ENCODE measurements at regions not wholly inside any gene's neighbourhood (a gene's known extent, or its start where the extent isn't known, plus 50 kb on each side); places are given as distances from the start of the nearest gene placed in this dataset.
"Not testable (repeated sequence)": the region's sequence is repeated elsewhere in the genome, so short reads cannot be mapped to it uniquely, and the experiment has no call there.

DNA sequence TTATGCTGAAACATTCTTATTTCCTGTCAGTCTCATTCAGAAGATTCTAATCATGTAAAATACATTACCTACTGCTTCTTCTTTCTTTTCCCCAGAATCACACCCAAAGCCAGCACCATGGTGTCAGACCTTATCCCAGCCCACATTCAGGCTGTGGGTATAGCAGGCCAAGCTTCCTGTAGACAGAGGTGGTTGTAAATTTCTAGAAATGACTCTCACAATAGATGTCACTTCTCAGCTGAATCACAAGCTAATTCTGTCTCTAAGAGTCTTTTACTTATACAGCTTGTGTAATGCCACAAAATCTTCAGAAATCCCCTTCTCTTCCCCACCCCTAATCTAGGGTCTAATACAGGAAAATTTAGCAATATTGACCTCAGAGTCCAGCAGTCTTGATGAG is 239.6 kb downstream of the PARM1 start:
- no peaks in the 10 kb centered on the region for H3K27me3 ChIP-seq (replicated peaks)
- H3K36me3 ChIP-seq (replicated peaks), result no peaks in the 10 kb centered on the region
- H3K27ac ChIP-seq, result no peak overlapping the region
- in situ Hi-C loops (cut with HindIII; ENCODE audit: low pct_ligation_motif_present, low sequenced_read_pairs), result no loop called here
- TF ChIP-seq, protein P1, sequence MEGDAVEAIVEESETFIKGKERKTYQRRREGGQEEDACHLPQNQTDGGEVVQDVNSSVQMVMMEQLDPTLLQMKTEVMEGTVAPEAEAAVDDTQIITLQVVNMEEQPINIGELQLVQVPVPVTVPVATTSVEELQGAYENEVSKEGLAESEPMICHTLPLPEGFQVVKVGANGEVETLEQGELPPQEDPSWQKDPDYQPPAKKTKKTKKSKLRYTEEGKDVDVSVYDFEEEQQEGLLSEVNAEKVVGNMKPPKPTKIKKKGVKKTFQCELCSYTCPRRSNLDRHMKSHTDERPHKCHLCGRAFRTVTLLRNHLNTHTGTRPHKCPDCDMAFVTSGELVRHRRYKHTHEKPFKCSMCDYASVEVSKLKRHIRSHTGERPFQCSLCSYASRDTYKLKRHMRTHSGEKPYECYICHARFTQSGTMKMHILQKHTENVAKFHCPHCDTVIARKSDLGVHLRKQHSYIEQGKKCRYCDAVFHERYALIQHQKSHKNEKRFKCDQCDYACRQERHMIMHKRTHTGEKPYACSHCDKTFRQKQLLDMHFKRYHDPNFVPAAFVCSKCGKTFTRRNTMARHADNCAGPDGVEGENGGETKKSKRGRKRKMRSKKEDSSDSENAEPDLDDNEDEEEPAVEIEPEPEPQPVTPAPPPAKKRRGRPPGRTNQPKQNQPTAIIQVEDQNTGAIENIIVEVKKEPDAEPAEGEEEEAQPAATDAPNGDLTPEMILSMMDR (IDR thresholded peaks at IDR 0.05; ENCODE audit: low read depth, low read length, missing control alignments), result no peak
- DNase-seq, result no peak
- H3K4me3 ChIP-seq (ENCODE audit: low read depth, low read length), result no peak overlapping the region

DNA sequence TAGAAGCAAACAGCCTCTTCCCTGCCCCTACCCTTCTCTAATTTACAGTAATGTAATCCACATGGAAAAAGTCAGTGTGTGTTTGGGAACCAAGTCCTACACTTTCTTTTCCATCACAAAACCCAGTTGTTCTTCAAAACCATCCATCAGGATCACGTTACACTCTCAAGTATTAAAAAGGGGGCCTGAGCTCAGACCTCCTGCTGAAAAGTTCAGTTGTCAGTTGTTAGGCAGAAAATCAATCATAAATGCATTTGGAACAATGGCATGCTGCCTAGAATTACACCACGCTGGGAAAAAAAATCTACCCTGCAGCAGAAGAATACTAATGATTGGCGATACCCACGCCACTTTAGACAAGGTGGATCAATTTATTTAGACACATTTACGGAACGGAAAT is 236.5 kb downstream of the PARM1 start:
- Histone ChIP-seq H3K36me3 (replicated peaks) (no peaks in the 10 kb centered on the region), H3K27ac (no peak overlapping the region), H3K4me3 (ENCODE audit: low read depth, low read length) (no peak overlapping the region), H3K27me3 (replicated peaks) (no peaks in the 10 kb centered on the region)
- DNase-seq, result no peak
- in situ Hi-C loops (cut with HindIII; ENCODE audit: low pct_ligation_motif_present, low sequenced_read_pairs), result no loop called here
- TF ChIP-seq, protein P1 (IDR thresholded peaks at IDR 0.05; ENCODE audit: low read depth, low read length, missing control alignments), result no peak

DNA sequence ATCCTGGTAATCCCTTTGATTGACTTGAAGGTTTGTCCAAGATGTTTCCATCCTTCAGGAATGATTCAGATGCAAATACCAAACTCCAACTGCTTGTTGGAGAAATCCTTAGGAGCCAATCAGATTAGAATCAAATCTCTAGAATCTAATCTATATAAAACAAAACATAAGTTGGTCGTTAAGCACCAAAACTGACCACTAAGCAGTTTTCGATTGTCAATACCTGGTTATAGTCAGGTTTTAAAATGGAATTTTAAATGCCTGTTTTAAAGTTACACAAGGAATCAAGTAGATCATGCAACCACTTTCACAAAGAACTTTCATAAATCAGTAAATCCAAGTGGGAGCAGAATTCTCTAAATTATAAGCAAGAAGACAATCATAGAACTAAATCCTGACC is 236.1 kb downstream of the PARM1 start:
- in situ Hi-C loops (cut with HindIII; ENCODE audit: low pct_ligation_motif_present, low sequenced_read_pairs), result no loop called here
- TF ChIP-seq, protein P1 (IDR thresholded peaks at IDR 0.05; ENCODE audit: low read depth, low read length, missing control alignments), result no peak
- Histone ChIP-seq H3K27ac (no peak overlapping the region), H3K36me3 (replicated peaks) (no peaks in the 10 kb centered on the region), H3K27me3 (replicated peaks) (no peaks in the 10 kb centered on the region), H3K4me3 (ENCODE audit: low read depth, low read length) (no peak overlapping the region)
- DNase-seq, result no peak

DNA sequence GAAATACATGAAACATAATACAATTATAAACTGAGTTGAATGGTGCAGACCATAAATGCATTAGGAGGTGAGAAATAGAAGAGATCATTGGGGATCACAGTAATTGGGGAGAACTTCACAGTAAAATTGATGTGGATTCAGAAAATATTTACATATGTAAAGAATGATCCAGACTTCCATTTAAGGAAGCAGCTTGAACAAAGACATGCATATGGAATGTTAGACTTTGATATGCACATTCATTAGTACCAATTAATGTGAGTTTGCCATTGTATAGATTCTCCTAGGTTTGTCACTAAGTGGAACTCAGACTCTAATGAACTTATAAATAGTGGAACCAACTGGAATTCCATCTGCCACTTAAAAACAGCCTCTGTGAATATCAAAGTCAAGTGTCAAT is 235.6 kb downstream of the PARM1 start:
- in situ Hi-C loops (cut with HindIII; ENCODE audit: low pct_ligation_motif_present, low sequenced_read_pairs), result no loop called here
- Histone ChIP-seq H3K36me3 (replicated peaks) (no peaks in the 10 kb centered on the region), H3K4me3 (ENCODE audit: low read depth, low read length) (no peak overlapping the region), H3K27ac (no peak overlapping the region), H3K27me3 (replicated peaks) (no peaks in the 10 kb centered on the region)
- TF ChIP-seq, protein P1 (IDR thresholded peaks at IDR 0.05; ENCODE audit: low read depth, low read length, missing control alignments), result no peak
- no peak for DNase-seq

DNA sequence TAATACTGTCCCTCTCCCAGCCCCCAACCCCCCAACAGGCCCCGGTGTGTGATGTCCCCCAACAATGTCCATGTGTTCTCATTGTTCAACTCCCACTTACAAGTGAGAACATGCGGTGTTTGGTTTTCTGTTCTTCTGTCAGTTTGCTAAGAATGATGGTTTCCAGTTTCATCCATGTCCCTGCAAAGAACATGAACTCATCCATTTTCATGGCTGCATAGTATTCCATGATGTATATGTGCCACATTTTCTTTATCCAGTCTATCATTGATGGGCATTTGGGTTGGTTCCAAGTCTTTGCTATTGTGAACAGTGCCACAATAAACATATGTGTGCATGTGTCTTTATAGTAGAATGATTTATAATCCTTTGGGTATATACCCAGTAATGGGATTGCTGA is 232.2 kb downstream of the PARM1 start:
- H3K27ac ChIP-seq; H3K4me3 ChIP-seq (ENCODE audit: low read depth, low read length); H3K36me3 ChIP-seq (replicated peaks); H3K27me3 ChIP-seq (replicated peaks); in situ Hi-C loops (cut with HindIII; ENCODE audit: low pct_ligation_motif_present, low sequenced_read_pairs); DNase-seq: not testable (repeated sequence)

DNA sequence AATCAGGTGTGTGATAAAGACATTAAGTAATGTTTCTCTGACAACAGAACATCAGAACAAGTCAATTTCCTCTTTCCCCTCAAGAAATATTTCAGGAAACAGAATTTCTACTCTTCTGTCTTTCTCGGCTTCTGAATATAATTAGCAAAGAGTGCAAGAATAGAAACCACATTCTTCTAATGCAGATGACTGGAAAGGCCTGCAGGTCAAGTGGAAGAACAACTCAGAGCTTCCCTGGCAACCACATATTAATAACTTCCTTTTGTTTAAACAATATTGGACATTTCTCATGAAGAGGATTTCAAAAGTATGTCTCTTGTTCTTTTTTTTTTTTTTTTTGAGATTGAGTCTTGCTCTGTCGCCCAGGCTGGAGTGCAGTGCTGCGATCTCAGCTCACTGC is 225.5 kb downstream of the PARM1 start:
- Histone ChIP-seq H3K27me3 (replicated peaks) (no peaks in the 10 kb centered on the region), H3K4me3 (ENCODE audit: low read depth, low read length) (no peak overlapping the region), H3K27ac (no peak overlapping the region), H3K36me3 (replicated peaks) (no peaks in the 10 kb centered on the region)
- TF ChIP-seq, protein P1 (IDR thresholded peaks at IDR 0.05; ENCODE audit: low read depth, low read length, missing control alignments), result no peak
- in situ Hi-C loops (cut with HindIII; ENCODE audit: low pct_ligation_motif_present, low sequenced_read_pairs), result no loop called here
- DNase-seq, result no peak

All from brain microvascular endothelial cell (primary cell).